GM21390 (cell line): ENCODE measurements at regions not wholly inside any gene's neighbourhood (a gene's known extent, or its start where the extent isn't known, plus 50 kb on each side); places are given as distances from the start of the nearest gene placed in this dataset.
"Not testable (repeated sequence)": the region's sequence is repeated elsewhere in the genome, so short reads cannot be mapped to it uniquely, and the experiment has no call there.

Experiments
- ATAC-seq: cut with Tn5 transposase; IDR thresholded peaks from one replicate; pipeline ENCODE4 v1.9.1; 2021; ENCODE audit not compliant: unreplicated experiment

GRCh38 chr3:75237477-75237876 lies 426.7 kb upstream of the FRG2C start:
- ATAC-seq = no peak

GRCh38 chr3:75241226-75241962 lies 422.7 kb upstream of the FRG2C start:
- not testable (repeated sequence) for ATAC-seq

GRCh38 chr3:75242012-75242735 lies 422.0 kb upstream of the FRG2C start:
- ATAC-seq = no peak

DNA sequence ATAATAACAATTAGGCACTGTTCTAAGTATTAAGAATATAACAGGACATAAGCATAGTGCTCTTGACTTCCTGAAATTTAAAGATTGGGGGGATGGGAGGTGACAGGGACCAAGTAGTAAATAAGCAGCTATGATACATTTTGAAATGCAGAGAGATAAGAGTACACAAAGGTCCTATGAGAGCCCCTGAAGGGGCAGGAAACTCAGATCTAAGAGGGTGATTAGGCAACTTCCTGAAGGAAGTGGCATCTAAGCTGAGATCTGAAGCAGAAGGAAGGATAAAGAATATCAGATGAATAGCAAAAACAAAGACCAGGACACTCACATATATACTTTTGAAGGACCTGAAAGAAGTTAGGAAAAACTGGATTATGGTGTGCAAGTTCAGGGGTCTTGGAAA lies 415.2 kb upstream of the FRG2C start:
- ATAC-seq = no peak

DNA sequence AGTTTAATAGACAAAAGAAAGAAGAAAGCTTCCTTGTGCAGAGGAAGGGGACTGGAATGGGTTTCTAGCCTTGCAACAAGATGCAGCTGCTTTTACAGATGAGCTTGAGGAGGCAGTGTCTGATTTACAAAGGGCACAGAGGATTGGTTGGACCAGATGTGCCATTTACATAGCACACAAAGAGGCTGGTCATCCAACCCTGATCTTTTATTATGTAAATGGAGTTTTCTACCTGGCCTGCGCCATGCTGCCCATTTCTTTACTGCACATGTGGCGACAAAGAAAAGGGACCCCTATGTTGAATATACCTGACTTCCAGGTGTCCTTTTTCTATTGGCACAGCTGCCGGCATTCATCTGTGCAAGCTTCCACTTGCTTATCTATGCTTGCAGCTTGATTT lies 409.4 kb upstream of the FRG2C start:
- no peak for ATAC-seq

DNA sequence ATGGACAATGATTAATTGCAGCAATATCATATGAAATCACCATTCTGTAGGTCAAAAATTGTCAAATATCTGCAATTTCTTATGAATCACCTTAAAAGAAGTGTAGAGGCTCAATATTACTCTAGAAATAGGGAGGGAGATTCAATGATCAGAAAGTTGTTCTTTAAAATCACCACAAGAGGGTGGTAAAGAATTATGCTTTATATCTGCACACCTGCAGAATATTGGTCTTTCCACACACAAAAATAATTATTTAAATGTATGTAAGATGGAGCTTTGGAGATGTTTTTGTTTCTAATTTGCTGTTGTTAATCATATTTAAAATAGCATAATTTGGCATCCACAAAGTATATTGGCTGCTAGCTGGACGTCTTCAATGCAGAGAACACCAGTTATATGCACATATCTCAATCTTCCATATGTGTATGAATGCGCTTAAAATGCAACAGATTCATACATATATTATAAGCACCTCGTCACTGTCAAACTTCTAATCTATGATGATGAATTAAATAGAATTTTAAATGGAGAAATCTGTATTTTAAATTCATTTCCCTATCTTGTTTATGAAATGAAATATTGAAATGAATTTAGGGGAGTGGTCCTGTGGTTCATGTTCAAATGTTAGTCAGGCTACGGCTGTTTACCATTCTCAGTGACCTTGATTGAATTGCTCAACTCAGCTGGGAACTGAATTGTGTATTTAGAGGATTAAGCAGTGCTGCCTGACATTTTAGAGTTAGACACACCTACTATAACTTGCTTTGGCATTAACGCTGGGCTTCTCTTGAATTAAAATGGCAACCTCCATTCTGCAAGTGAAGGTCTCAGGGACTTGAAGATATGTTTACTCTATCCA lies 405.1 kb upstream of the FRG2C start:
- peak; percentile 57 for ATAC-seq

- ATAC-seq = not testable (repeated sequence)
Observed at GRCh38 chr3:75260975-75261374, 403.2 kb upstream of the FRG2C start.

- no peak for ATAC-seq
Observed at GRCh38 chr3:75262661-75263060, 401.5 kb upstream of the FRG2C start.

- no peak for ATAC-seq
Observed at GRCh38 chr3:75265897-75266296, 398.2 kb upstream of the FRG2C start.

DNA sequence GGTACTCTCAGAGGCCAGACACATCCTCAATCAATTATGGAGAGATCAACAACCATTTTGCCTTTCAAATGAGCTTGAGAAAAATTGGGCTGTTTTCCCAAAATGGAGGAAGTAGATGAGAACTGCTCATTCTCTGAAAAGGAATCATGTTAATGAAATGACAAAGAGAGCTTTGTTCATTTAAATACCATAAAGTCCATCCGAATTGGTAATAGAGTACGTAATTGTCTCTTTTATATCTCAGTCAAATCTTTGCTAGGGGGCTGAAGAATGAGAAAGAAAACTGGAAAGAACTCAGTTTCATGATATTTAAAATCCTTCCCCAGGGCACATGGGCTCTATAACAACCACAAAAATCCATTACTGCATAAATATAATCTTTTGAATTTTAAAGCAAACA lies 395.6 kb upstream of the FRG2C start:
- not testable (repeated sequence) for ATAC-seq

DNA sequence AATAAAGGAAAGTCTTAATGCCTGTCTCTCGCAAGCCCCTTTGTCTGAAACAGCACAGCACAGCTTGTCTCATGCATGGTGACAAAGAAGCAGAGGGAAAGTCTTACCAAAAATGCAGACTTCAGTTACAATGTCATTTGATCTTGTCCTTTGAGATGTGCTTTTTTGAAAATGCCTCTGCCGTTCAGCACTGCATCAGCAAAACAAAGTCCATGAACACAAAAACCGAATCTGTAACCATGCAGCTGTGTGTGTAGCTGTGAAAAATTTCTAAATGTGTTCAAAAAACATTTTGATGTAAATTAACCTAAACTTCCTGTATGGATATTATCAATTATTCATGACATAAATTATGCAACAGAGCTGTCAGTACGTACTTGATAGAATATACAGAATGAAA lies 391.9 kb upstream of the FRG2C start:
- not testable (repeated sequence) for ATAC-seq

DNA sequence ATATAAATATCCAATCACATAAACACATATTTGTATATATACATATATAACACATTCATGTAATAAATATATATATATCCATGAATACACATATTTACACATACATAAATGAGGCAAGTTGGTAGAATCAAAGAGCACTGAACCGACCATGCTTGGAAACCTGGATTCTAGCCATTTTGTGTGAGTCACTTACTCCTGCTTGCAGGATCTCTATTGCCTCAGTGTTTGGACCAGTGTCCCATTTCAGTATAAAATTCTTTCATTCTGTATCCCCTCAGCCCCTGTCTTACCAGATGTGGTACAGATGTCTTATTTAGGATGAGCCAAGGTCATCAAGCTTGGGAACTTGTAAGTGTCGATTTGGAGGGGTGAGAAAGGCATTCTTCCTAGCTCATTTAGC lies 391.4 kb upstream of the FRG2C start:
- ATAC-seq = no peak

DNA sequence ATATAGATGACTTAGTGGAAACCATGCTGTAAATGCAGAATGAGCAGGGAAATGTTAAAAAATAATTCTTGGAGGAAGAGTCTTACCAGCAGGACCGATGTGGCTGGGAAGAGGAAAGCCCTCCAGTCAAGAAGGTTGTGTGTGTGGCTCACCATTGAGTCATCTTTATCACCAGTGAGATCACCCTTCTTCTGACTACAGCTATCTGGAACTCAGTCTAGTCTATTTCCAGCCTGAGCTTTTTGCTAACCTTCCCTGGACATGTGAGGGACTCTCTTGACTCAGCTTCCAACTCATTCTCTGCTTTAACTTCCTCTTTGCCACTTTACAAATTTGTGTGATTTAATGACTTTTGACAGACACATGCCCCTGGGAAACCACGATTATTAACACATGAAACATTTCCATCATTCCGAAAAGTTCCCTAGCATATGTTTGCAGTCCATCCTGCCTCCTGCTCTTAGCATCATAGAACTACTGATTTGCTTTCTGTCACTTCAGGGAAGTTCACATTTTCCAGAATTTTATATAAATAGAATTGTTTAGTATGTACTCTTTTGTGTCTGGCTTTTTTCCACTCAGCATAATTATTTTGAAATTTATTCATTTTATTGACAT lies 378.5 kb upstream of the FRG2C start:
- not testable (repeated sequence) for ATAC-seq

GRCh38 chr3:75288972-75289574 lies 375.1 kb upstream of the FRG2C start:
- ATAC-seq = not testable (repeated sequence)

- peak; percentile 74 for ATAC-seq
Observed at GRCh38 chr3:75294124-75294523, 370.0 kb upstream of the FRG2C start.

DNA sequence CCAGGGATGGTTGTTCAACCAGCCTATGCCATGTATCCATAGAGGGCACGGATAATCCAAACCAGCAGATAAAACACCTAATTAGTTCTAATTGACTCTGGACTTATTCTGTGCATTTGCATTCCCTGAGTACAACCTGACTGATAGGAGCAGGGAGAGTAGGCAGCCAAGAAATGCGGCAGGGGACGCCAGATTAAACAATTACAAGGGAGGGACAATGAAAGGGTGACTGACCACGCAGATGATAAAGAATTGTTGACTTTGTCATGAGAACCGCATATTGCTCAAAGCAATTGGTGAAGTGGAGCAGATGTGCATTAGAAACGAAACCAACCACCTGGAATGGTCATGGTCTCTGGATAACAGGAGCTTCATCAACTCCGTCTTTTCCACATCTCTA lies 369.1 kb upstream of the FRG2C start:
- ATAC-seq = no peak

DNA sequence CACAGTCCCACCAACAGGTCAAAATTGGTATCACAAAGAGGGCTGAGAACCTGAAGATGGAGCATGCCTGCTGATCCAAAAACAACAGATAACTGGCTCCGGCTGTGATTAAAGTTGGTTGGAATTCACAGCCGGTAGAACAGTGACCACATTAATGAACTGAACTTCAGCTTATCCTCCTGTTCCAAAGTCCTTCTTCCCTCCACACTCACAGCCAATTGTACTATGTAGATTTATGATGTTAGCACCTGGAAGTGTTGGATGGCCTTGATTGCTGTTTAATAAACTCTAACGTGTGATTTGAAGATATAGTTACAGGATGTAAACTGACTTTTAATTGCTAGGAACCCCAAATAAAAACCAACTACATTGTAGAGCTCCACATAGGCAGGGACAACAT lies 367.3 kb upstream of the FRG2C start:
- ATAC-seq = no peak

GRCh38 chr3:75300606-75301005 lies 363.5 kb upstream of the FRG2C start:
- ATAC-seq = no peak

- ATAC-seq = not testable (repeated sequence)
Observed at GRCh38 chr3:75301050-75301449, 363.1 kb upstream of the FRG2C start.

DNA sequence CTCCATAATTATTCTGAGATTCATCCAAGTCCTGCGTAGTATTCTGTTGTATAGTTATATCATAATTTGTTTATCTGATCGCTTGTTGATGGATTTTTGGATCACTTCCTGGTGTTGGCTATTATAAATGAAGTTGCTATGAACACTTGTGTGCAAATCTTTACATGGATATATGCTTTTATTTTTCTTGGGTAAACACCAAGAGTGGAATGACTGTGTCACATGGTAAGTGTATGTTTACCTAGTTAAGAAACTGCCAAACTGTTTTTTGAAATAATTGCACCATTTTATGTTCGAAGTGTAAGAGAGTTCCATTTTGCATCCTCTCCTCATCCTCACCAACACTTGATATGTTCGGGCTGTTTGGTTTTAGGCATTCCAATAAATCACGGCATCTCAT lies 360.4 kb upstream of the FRG2C start:
- no peak for ATAC-seq

DNA sequence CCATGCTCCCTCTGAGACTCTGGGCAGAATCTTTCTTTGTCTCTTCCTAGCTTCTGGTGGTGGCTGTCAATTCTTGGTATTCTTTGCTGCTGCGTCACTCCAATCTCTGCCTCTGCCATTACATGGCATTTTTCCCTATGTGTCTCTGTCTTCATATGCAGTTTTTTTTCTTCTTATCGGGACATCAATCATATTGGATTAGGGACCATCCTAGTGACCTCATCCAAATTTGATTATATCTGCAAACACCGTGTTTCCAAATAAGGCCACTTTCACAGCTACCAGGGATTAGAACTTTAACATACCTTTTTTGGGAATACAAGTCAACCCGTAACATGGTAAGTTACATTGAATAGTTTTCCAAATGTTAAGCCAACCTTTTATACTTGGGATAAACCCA lies 358.2 kb upstream of the FRG2C start:
- no peak for ATAC-seq
